SU-DHL-6 (cell line): ENCODE measurements at regions not wholly inside any gene's neighbourhood (a gene's known extent, or its start where the extent isn't known, plus 50 kb on each side); places are given as distances from the start of the nearest gene placed in this dataset.

Experiments used
- H2AFZ ChIP-seq: fragments of 200-600 bp; sonication (generic); 2 replicates; pipeline ENCODE4 v1.6.1; 2014; ENCODE audit warnings: low read depth, mild to moderate bottlenecking, moderate library complexity, mixed read lengths, antibody characterized with exemption, low read length; ENCODE audit not compliant: severe bottlenecking
- H3F3A ChIP-seq: fragments of 200-600 bp; shearing (Covaris generic); 2 replicates; pipeline ENCODE4 v1.6.0; 2016; ENCODE audit warnings: antibody characterized with exemption, mild to moderate bottlenecking; ENCODE audit not compliant: insufficient read depth
- H3K27ac ChIP-seq: fragments of 200-600 bp; sonication (generic); 2 replicates; pipeline ENCODE4 v1.5.1; 2016; ENCODE audit warnings: low read depth, mild to moderate bottlenecking, low read length, moderate library complexity, mixed read lengths
- H3K27me3 ChIP-seq: fragments of 200-600 bp; sonication (generic), shearing (Covaris generic); 2 replicates; pipeline ENCODE4 v1.6.0; 2014; ENCODE audit warnings: mild to moderate bottlenecking, low read length
- H3K36me3 ChIP-seq: fragments of 200-600 bp; sonication (generic); 2 replicates; pipeline ENCODE4 v1.6.1; 2014; ENCODE audit warnings: mild to moderate bottlenecking, low read length, mixed read lengths
- H3K4me2 ChIP-seq: fragments of 300-600, 200-600 bp; shearing (Covaris generic), sonication (generic); 2 replicates; pipeline ENCODE4 v1.6.0; 2014; ENCODE audit warnings: low read length, low read depth, mild to moderate bottlenecking; ENCODE audit not compliant: poor library complexity, severe bottlenecking
- H3K4me3 ChIP-seq: fragments of 200-600 bp; sonication (generic); 2 replicates; pipeline ENCODE4 v1.5.1; 2014; ENCODE audit warnings: antibody characterized with exemption, low read length, mild to moderate bottlenecking, mixed read lengths; ENCODE audit not compliant: insufficient read depth, poor library complexity, severe bottlenecking
- H3K79me2 ChIP-seq: fragments of 200-600 bp; sonication (generic); 2 replicates; pipeline ENCODE4 v1.6.1; 2014; ENCODE audit warnings: mild to moderate bottlenecking, low read length, moderate library complexity; ENCODE audit not compliant: insufficient read depth
- H3K9ac ChIP-seq: fragments of 200-600 bp; sonication (generic); 2 replicates; pipeline ENCODE4 v1.7.0; 2014; ENCODE audit warnings: mild to moderate bottlenecking, low read length
- H3K9me2 ChIP-seq: fragments of 200-600 bp; sonication (generic); replicated peaks from 2 replicates; pipeline ENCODE4 v1.6.1; 2014; ENCODE audit warnings: low read length; ENCODE audit not compliant: insufficient read depth
- H3K9me3 ChIP-seq: fragments of 200-600 bp; sonication (generic); 2 replicates; pipeline ENCODE4 v1.6.1; 2014; ENCODE audit warnings: low read length, mixed read lengths; ENCODE audit not compliant: insufficient read depth
- H4K20me1 ChIP-seq: fragments of 200-600 bp; sonication (generic); 2 replicates; pipeline ENCODE4 v1.6.1; 2014; ENCODE audit warnings: low read depth, mild to moderate bottlenecking, antibody characterized with exemption, low read length, moderate library complexity, mixed read lengths
- EZH2phosphoT487 ChIP-seq: fragments of 200-600 bp; sonication (generic), shearing (Covaris generic); conservative IDR thresholded peaks from 2 replicates; pipeline ENCODE4 v1.6.1; 2018; ENCODE audit warnings: mild to moderate bottlenecking, antibody characterized with exemption, low read length, moderate library complexity, mixed read lengths
- TF ChIP-seq, protein P1 (sequence below): fragments of 200-600 bp; sonication (generic); IDR thresholded peaks from one replicate; pipeline ENCODE4 v1.5.1; 2017; ENCODE audit warnings: antibody characterized with exemption, mild to moderate bottlenecking, low read length, moderate library complexity; ENCODE audit not compliant: insufficient read depth, poor library complexity, severe bottlenecking

DNA sequence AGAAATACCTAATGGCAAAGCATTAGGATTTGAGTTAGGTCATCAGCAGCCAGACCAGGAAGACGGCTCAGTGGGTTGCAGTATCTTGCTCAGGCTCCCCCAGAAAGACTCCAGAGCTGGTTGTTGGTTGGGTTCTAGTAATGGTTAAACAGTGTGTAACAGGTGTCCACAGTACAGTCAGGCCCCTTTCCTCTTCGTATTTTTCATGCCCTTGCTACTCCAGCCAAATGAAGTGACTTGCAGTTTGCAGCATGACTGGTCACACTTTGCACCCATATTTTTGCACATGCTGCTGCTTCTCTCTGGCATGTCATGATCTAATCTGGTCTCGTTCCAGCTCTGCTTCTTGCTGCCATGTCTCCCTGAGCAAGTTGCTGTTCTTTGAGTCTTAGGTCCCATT lies 60.6 kb upstream of the TRPC7 start:
- H3K79me2 ChIP-seq: no peaks in the 10 kb centered on the region
- H2AFZ ChIP-seq: no peak overlapping the region
- no peak overlapping the region for H3K4me3 ChIP-seq
- no peak overlapping the region for H3K27ac ChIP-seq
- H3F3A ChIP-seq: no peaks in the 10 kb centered on the region
- TF ChIP-seq, protein P1, sequence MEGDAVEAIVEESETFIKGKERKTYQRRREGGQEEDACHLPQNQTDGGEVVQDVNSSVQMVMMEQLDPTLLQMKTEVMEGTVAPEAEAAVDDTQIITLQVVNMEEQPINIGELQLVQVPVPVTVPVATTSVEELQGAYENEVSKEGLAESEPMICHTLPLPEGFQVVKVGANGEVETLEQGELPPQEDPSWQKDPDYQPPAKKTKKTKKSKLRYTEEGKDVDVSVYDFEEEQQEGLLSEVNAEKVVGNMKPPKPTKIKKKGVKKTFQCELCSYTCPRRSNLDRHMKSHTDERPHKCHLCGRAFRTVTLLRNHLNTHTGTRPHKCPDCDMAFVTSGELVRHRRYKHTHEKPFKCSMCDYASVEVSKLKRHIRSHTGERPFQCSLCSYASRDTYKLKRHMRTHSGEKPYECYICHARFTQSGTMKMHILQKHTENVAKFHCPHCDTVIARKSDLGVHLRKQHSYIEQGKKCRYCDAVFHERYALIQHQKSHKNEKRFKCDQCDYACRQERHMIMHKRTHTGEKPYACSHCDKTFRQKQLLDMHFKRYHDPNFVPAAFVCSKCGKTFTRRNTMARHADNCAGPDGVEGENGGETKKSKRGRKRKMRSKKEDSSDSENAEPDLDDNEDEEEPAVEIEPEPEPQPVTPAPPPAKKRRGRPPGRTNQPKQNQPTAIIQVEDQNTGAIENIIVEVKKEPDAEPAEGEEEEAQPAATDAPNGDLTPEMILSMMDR: no peak
- no peak for TF ChIP-seq EZH2phosphoT487
- no peak overlapping the region for H3K9ac ChIP-seq
- H3K9me2 ChIP-seq: no peaks in the 10 kb centered on the region
- no peaks in the 10 kb centered on the region for H3K9me3 ChIP-seq
- no peak overlapping the region for H3K4me2 ChIP-seq
- no peaks in the 10 kb centered on the region for H4K20me1 ChIP-seq
- no peaks in the 10 kb centered on the region for H3K36me3 ChIP-seq
- no peaks in the 10 kb centered on the region; the same call in 1 of the 2 replicates for H3K27me3 ChIP-seq

DNA sequence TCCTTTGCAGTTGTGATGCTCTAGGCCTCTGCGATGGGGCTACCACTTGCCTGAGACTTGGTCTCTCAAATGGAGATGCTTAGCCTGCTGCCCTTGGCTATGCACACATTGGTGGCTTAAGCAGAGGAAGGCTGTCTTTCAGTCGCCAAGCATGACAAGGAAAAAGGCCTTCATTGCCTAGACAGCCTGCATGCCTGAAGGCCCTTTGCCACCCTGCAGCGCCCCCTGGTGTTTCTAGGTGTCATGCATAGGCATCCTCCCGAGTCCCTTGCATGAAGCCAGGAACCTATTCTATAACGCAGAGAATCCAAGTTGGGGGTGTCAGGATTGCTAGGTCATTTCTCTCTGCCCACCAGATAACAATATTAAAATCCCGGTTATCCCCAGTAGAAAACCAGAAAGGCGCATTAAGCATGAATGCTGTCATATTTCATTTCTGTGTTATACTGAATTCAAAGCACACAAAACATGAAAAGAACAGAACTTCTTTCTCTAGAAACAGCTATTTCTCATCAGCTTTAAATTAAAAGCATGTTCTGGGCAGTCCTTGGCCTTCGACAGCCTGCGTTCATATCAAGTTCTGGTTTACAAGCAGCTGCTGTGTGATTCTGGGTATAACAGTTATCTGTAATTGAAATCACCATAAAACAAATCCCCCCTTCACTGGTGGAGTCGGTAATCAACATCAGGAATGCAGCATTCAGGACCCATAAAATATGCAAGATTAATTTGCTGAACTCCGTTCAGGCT lies 59.7 kb upstream of the TRPC7 start:
- Histone ChIP-seq H3K4me3 (no peak overlapping the region), H2AFZ (no peak overlapping the region), H3K27ac (no peak overlapping the region), H4K20me1 (no peaks in the 10 kb centered on the region), H3K27me3 (no peaks in the 10 kb centered on the region; the same call in 1 of the 2 replicates), H3F3A (no peaks in the 10 kb centered on the region), H3K4me2 (no peak overlapping the region), H3K9me3 (no peaks in the 10 kb centered on the region), H3K79me2 (no peaks in the 10 kb centered on the region), H3K36me3 (no peaks in the 10 kb centered on the region), H3K9me2 (no peaks in the 10 kb centered on the region), H3K9ac (no peak overlapping the region)
- TF ChIP-seq EZH2phosphoT487: no peak
- TF ChIP-seq, protein P1: peak; percentile 68

DNA sequence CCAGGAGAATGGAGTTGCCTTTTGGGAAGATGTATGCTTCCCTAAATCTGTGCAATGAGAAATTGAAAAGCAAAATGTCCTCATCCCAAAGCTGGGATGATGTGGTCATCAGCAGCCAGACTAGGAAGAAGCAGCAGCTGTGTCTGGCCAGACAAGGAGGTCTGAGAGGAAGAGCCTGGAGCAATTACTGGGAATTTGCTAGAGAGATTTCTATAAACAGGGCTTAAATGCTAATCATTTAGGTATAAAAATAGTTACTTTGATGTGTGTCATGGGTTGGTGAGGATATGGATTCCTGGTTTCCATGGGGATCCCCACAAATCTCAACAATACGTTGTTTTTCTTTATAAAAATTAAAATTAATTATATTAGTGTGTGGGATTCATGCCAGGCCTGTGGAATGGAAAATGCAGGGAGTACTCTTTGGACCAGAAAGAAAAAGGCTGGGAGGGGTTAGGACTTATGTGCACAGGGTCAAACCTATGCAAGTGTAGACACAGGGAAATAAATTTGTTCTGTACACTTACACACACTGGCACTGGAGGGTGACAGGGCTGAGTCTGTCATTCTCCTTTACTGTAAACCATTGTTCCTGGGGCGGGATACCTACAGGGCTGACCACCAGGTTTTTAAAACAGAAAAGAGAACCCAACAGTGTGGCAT lies 58.7 kb upstream of the TRPC7 start:
- Histone ChIP-seq H3K36me3 (no peaks in the 10 kb centered on the region), H3F3A (no peaks in the 10 kb centered on the region), H3K4me2 (no peak overlapping the region), H3K79me2 (no peaks in the 10 kb centered on the region), H3K27ac (no peak overlapping the region), H3K27me3 (no peaks in the 10 kb centered on the region; the same call in 1 of the 2 replicates), H3K9me3 (no peaks in the 10 kb centered on the region), H3K9ac (no peak overlapping the region), H3K9me2 (no peaks in the 10 kb centered on the region), H2AFZ (no peak overlapping the region), H3K4me3 (no peak overlapping the region), H4K20me1 (no peaks in the 10 kb centered on the region)
- TF ChIP-seq, protein P1: no peak
- TF ChIP-seq EZH2phosphoT487: no peak
